HG03159 (cell line): ENCODE measurements at regions not wholly inside any gene's neighbourhood (a gene's known extent, or its start where the extent isn't known, plus 50 kb on each side); places are given as distances from the start of the nearest gene placed in this dataset.
"Not testable (repeated sequence)": the region's sequence is repeated elsewhere in the genome, so short reads cannot be mapped to it uniquely, and the experiment has no call there.

Experiments used
- ATAC-seq: cut with Tn5 transposase; IDR thresholded peaks from one replicate; pipeline ENCODE4 v1.9.1; 2021; ENCODE audit warnings: mild to moderate bottlenecking, moderate library complexity; ENCODE audit not compliant: unreplicated experiment

GRCh38 chr3:103937094-103937493 lies 1429.6 kb upstream of the ALCAM start:
- ATAC-seq, result no peak

DNA sequence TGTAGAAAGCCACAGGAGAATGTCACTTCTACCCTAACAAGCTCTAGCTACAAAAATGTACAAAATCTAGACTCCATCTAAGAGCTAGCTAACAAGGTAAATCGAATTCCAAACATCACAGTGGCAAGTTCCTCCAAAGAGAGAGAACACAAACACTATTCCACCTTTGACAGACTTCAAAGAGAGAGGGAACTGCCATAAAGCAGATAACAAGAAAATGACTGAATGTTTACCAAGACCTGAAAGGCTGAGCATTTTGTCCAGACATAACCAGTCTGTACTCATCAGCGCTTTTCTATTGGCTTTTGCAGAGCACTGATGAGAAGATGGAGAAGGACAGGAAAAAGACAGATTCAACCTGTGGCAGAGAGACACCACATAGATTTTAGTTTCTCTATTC lies 1419.6 kb upstream of the ALCAM start:
- no peak for ATAC-seq

GRCh38 chr3:103949693-103950092 lies 1417.0 kb upstream of the ALCAM start:
- ATAC-seq, result no peak

GRCh38 chr3:103950676-103951075 lies 1416.0 kb upstream of the ALCAM start:
- ATAC-seq, result no peak

DNA sequence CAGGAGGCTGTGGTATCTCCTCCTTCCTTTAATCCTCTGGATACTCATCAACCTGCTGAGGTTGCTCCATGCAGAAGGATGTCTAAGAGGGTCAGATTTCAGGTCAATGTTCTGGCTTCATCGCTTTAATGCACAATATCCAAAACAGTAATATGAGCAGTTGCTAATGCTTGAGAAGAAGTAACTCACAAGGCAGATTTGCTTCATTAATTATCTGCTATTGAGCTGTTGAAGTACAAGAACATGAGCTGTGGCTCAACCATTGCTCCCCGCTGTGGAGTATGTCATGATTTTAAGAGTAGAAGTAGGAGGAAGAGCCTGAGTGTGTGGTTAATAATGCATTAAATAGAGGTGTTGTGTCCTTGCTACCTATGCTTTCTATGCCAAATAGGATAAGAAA lies 1412.9 kb upstream of the ALCAM start:
- no peak for ATAC-seq

- ATAC-seq, result no peak
Observed at GRCh38 chr3:103960819-103961218, 1405.9 kb upstream of the ALCAM start.

DNA sequence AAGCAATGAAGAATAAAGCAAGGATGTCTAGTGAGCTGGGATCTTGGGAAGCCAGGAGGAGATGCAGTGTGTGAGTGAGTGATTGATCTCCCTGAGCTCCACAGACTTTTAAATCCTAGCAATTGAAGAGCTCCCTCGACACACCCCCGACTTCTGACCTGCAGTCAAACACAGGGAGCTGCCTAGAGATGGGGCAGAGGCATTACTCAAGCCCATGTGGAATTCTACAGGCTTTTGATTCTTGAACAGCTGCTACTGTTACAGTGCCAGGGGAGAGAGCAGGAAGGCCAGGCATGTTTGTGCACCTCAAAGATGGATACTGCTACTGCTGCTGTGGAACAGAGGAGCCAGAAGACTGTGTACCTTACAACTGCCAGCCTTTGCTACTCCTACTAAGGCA lies 1403.1 kb upstream of the ALCAM start:
- no peak for ATAC-seq

- ATAC-seq, result no peak
Observed at GRCh38 chr3:103965764-103966163, 1400.9 kb upstream of the ALCAM start.

DNA sequence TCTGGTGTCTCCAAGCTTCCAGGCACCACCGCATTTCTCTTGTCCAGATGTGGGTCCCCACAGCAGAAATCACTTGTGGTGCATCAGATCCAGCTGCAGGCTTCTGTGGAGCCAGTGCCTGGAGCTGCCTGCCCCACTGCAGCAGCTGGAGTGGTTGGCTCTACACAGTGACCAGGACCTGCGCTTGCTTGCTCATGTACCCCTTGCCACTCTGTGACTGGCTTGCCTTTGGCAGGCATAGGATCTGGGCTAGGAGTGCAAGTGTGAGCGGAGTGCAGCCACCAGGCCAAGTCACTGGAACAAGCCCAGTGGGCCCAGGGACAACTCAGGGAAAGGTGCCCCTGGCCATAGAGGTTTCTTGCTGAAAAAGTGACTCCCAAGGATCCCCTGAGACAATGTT lies 1400.0 kb upstream of the ALCAM start:
- ATAC-seq, result no peak

GRCh38 chr3:103968131-103968530 lies 1398.6 kb upstream of the ALCAM start:
- peak; percentile 78 for ATAC-seq

- peak; percentile 89 for ATAC-seq
Observed at GRCh38 chr3:103968751-103969150, 1398.0 kb upstream of the ALCAM start.

DNA sequence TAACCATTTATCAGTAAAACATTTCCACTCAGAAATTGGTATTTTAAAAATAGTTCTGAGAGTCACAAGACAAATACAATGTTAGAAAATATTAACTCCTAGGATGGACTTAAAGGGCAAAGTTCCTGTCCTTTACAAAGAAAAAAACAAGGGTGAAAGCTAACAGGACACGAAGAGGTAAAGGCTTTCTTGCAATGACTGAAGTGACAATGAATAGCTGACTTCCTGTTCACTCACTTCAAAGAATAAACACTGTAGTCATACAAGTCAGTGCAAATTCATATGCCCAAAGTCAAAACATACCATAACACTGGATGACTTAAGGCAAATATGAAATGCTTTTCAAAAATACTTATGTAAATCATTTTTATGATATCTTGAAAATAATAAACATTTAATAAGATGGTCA lies 1389.8 kb upstream of the ALCAM start:
- peak; percentile 84 for ATAC-seq

DNA sequence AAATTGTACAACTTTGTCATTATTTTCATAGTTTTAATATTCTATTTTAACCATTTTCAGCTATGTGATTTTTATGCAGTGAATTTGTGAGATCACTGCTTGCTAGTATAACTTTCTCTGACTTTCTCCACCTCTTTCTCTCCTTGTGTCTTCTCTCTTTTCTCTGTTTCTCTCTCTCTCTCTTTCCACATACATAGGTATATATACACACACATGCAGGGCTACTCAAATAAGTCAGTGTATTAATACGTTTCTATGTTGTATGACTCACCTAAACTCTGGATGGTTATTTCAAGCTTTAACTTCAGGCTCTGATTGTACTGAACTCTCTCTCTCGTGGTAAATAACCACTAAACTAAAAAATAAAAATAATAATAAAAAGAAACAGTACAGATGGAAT lies 1389.3 kb upstream of the ALCAM start:
- ATAC-seq, result no peak

DNA sequence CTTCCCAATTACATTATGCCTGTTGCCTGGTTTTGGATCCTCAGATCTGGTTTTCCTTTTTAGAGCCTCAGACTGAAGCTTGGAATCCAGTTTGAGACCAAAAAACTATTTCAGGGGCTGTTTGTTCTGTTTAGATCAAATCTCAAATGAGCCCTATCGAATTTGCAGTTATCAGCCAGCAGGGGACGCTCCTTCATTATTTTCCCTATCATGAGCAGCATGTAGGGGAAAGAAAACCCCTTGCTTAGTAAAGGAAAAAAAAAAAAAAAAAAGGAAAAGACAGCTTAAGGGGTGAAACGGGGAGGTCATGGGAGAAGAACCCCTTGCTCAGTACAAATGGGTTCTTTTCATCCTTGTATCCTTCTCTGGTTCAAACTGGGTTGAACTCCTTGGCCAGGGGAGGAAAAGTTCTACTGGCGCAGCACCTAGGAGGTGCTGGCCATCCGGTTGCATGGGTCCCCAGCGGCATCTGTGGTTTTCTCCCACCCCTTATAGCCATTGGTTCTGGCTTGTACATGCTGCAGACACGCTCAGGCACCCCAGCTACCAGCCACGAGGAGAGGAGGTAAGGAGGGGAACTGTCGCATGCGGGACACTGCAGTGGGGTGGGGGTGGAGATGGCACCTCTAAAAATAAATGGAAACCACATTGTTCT lies 1375.1 kb upstream of the ALCAM start:
- peak; percentile 60 for ATAC-seq

- ATAC-seq, result no peak
Observed at GRCh38 chr3:103992469-103992868, 1374.2 kb upstream of the ALCAM start.

- ATAC-seq, result no peak
Observed at GRCh38 chr3:104004956-104005355, 1361.8 kb upstream of the ALCAM start.

GRCh38 chr3:104005815-104006214 lies 1360.9 kb upstream of the ALCAM start:
- ATAC-seq, result no peak

DNA sequence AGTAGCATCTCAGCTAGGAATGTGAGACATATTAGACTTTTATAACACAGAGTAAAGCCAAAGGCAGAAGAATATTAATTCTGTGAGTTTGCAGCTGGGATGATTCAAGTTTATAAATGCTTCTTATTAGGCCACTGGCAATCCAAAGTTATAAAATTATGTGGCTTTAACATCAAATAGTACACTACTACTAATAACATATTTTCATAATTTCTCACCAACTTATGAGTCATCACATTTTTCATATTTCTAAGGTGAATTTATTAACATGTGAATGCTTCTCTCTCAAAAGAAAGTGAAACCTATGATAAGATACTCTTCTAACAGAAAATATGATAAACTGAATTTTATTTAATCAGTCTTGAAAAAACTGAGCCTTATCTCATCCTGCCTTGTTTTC lies 1348.2 kb upstream of the ALCAM start:
- no peak for ATAC-seq

DNA sequence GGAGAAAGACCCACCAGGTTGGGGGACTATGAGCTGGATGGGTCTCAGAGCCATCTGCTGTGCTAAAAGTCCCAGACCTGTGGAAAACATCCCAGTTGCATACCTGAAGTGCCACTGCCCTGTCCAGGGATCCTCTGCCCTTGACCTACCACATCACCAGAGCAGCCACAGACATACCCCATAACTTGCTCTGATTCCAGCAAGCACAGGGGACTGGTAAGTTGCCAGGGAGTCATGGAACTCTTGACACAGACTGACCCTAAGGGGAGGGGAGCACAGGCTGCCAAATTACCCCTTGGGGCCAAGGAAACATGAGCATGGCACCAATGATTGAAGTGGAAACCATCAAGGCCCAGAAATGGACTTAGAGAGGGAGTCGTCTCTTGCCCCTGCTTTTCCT lies 1335.1 kb upstream of the ALCAM start:
- ATAC-seq, result no peak

DNA sequence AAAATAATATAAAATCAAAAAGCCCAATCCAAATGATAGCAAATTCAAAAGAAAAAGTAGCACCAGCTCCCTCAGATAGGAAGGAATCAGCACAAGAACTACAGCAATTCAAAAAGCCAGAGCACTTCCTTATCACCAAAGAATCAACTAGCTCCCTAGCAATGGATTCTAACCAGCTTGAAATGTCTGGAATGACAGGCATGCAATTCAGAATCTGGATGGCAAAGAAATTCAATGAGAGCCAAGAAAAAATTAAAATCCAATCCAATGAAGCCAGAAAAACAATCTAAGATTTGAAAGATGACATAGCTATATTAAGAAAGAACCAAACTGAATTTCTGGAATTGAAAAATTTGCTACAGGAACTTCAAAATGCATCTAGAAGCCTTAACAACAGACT lies 1334.4 kb upstream of the ALCAM start:
- no peak for ATAC-seq

GRCh38 chr3:104040896-104041295 lies 1325.8 kb upstream of the ALCAM start:
- ATAC-seq, result peak; percentile 76

DNA sequence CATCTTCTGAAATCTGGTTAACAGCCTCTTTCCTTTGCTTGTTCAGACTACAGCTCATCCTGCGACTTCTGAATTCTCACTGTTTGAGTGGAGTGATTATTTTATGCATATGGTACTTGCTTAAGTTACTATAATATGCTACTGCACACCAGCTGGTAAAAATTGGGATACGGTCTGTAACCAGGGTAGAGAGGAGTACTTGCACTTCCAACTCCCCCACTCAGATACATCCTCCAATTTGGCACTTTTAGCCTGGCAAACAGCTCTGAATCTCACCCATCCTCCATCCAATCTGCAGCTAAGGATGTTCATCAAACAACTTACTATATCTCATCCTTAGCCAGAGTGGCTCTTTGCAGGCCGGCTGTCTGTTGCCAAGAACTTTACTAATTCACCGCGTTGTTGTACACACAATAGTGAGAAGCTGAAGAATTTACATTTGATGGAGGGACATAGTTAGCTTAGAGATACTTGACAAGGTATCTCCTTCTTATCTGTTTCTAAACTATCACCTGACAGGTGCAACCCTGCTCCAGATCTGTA lies 1323.6 kb upstream of the ALCAM start:
- ATAC-seq, result not testable (repeated sequence)

DNA sequence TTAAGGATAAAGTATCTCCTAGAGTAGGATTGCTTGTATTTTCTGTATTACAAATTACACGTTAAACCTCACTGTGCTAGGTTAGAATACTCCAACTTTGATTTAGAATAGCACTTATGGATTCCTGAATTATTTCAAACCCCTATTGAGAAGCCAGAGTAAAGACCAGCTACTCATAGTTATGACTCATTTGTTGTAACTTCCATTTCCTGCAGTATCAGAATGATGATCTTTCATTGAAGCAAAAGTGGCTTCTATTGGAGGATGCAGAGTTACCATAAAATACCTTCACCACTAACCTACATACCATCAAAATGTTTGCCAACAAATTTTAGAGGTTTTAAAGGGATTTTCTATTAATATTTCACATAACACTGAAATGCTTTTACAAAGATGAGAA lies 1322.7 kb upstream of the ALCAM start:
- no peak for ATAC-seq
